SKM-1 (cell line): ENCODE measurements at regions not wholly inside any gene's neighbourhood (a gene's known extent, or its start where the extent isn't known, plus 50 kb on each side); places are given as distances from the start of the nearest gene placed in this dataset.

Source experiments
- DNase-seq: peaks from one replicate; lab custom pipeline; 2025; ENCODE audit not compliant: unreplicated experiment; lab: John Stamatoyannopoulos, UW

- DNase-seq, result no peak
Measured at GRCh38 chr20:19923762-19924161, 93.4 kb upstream of the NAA20 start.

- DNase-seq, result no peak
Measured at GRCh38 chr20:19924255-19924654, 92.9 kb upstream of the NAA20 start.

GRCh38 chr20:19926591-19926990 lies 90.6 kb upstream of the NAA20 start:
- DNase-seq, result no peak

GRCh38 chr20:19928328-19929011 lies 88.7 kb upstream of the NAA20 start:
- DNase-seq, result no peak

- DNase-seq, result no peak
Measured at GRCh38 chr20:19929012-19929360, 88.2 kb upstream of the NAA20 start.

- DNase-seq, result no peak
Measured at GRCh38 chr20:19929481-19930145, 87.5 kb upstream of the NAA20 start.

GRCh38 chr20:19930426-19930825 lies 86.7 kb upstream of the NAA20 start:
- DNase-seq, result no peak

- DNase-seq, result no peak
Measured at GRCh38 chr20:19932170-19932667, 84.9 kb upstream of the NAA20 start.

GRCh38 chr20:19934792-19935491 lies 82.2 kb upstream of the NAA20 start:
- DNase-seq, result peak; percentile 72

GRCh38 chr20:19935842-19936241 lies 81.3 kb upstream of the NAA20 start:
- no peak for DNase-seq

- DNase-seq, result no peak
Measured at GRCh38 chr20:19936466-19937200, 80.5 kb upstream of the NAA20 start.

- no peak for DNase-seq
Measured at GRCh38 chr20:19937218-19937617, 79.9 kb upstream of the NAA20 start.

- no peak for DNase-seq
Measured at GRCh38 chr20:19937651-19938420, 79.3 kb upstream of the NAA20 start.

GRCh38 chr20:19938421-19939090 lies 78.6 kb upstream of the NAA20 start:
- DNase-seq, result no peak

GRCh38 chr20:19940988-19941460 lies 76.1 kb upstream of the NAA20 start:
- DNase-seq, result no peak

GRCh38 chr20:19942611-19943010 lies 74.6 kb upstream of the NAA20 start:
- DNase-seq, result no peak

- peak; percentile 87 for DNase-seq
Measured at GRCh38 chr20:19943061-19943521, 74.1 kb upstream of the NAA20 start.

- no peak for DNase-seq
Measured at GRCh38 chr20:19944772-19945459, 72.2 kb upstream of the NAA20 start.
